ENCODE measurements at regions not wholly inside any gene's neighbourhood (a gene's known extent, or its start where the extent isn't known, plus 50 kb on each side); places are given as distances from the start of the nearest gene placed in this dataset.

GRCh38 chr13:90919153-90919552 is 428.3 kb upstream of the MIR17HG start:
- no peak for TF ChIP-seq CTCF (IDR thresholded peaks at IDR 0.05; ENCODE audit: insufficient read depth, low read length, poor library complexity, severe bottlenecking)
- TF ChIP-seq EZH2phosphoT487 (conservative IDR thresholded peaks at IDR 0.05; ENCODE audit: low read length) = no peak
- Histone ChIP-seq H3K27ac (ENCODE audit: low read depth, low read length) (no peak overlapping the region), H3K9me3 (ENCODE audit: insufficient read depth, low read length) (no peaks in the 10 kb centered on the region), H3K27me3 (ENCODE audit: low read length) (no peaks in the 10 kb centered on the region), H3K9ac (ENCODE audit: low read length) (no peak overlapping the region), H3K79me2 (ENCODE audit: insufficient read depth, low read length) (no peaks in the 10 kb centered on the region), H3K4me3 (ENCODE audit: insufficient read depth, low read length, poor library complexity, severe bottlenecking) (no peak overlapping the region), H3K36me3 (ENCODE audit: low read length) (no peaks in the 10 kb centered on the region), H3F3A (ENCODE audit: insufficient read depth) (no peaks in the 10 kb centered on the region), H4K20me1 (ENCODE audit: low read depth, low read length) (no peaks in the 10 kb centered on the region), H3K9me2 (replicated peaks; ENCODE audit: insufficient read depth, low read length) (no peaks in the 10 kb centered on the region), H3K4me2 (ENCODE audit: low read depth, low read length, poor library complexity, severe bottlenecking) (no peak overlapping the region), H2AFZ (ENCODE audit: low read depth, low read length, severe bottlenecking) (no peak overlapping the region)

GRCh38 chr13:90926459-90926858 is 421.0 kb upstream of the MIR17HG start:
- no peak overlapping the region for H3K9ac ChIP-seq (ENCODE audit: low read length)
- H3K27ac ChIP-seq (ENCODE audit: low read depth, low read length) = no peak overlapping the region
- no peaks in the 10 kb centered on the region for H4K20me1 ChIP-seq (ENCODE audit: low read depth, low read length)
- H2AFZ ChIP-seq (ENCODE audit: low read depth, low read length, severe bottlenecking) = no peak overlapping the region
- H3K9me2 ChIP-seq (replicated peaks; ENCODE audit: insufficient read depth, low read length) = no peaks in the 10 kb centered on the region
- H3F3A ChIP-seq (ENCODE audit: insufficient read depth) = no peaks in the 10 kb centered on the region
- H3K4me2 ChIP-seq (ENCODE audit: low read depth, low read length, poor library complexity, severe bottlenecking) = no peak overlapping the region
- no peaks in the 10 kb centered on the region for H3K27me3 ChIP-seq (ENCODE audit: low read length)
- no peaks in the 10 kb centered on the region for H3K9me3 ChIP-seq (ENCODE audit: insufficient read depth, low read length)
- no peaks in the 10 kb centered on the region for H3K36me3 ChIP-seq (ENCODE audit: low read length)
- no peak for TF ChIP-seq EZH2phosphoT487 (conservative IDR thresholded peaks at IDR 0.05; ENCODE audit: low read length)
- no peak for TF ChIP-seq CTCF (IDR thresholded peaks at IDR 0.05; ENCODE audit: insufficient read depth, low read length, poor library complexity, severe bottlenecking)
- H3K4me3 ChIP-seq (ENCODE audit: insufficient read depth, low read length, poor library complexity, severe bottlenecking) = no peak overlapping the region
- H3K79me2 ChIP-seq (ENCODE audit: insufficient read depth, low read length) = no peaks in the 10 kb centered on the region

GRCh38 chr13:90928109-90928508 is 419.4 kb upstream of the MIR17HG start:
- Histone ChIP-seq H2AFZ (ENCODE audit: low read depth, low read length, severe bottlenecking) (no peak overlapping the region), H3K4me3 (ENCODE audit: insufficient read depth, low read length, poor library complexity, severe bottlenecking) (no peak overlapping the region), H3F3A (ENCODE audit: insufficient read depth) (no peaks in the 10 kb centered on the region), H3K27ac (ENCODE audit: low read depth, low read length) (no peak overlapping the region), H4K20me1 (ENCODE audit: low read depth, low read length) (no peaks in the 10 kb centered on the region), H3K36me3 (ENCODE audit: low read length) (no peaks in the 10 kb centered on the region), H3K9me3 (ENCODE audit: insufficient read depth, low read length) (no peaks in the 10 kb centered on the region), H3K27me3 (ENCODE audit: low read length) (no peaks in the 10 kb centered on the region), H3K79me2 (ENCODE audit: insufficient read depth, low read length) (no peaks in the 10 kb centered on the region), H3K9ac (ENCODE audit: low read length) (no peak overlapping the region), H3K4me2 (ENCODE audit: low read depth, low read length, poor library complexity, severe bottlenecking) (no peak overlapping the region), H3K9me2 (replicated peaks; ENCODE audit: insufficient read depth, low read length) (no peaks in the 10 kb centered on the region)
- no peak for TF ChIP-seq CTCF (IDR thresholded peaks at IDR 0.05; ENCODE audit: insufficient read depth, low read length, poor library complexity, severe bottlenecking)
- TF ChIP-seq EZH2phosphoT487 (conservative IDR thresholded peaks at IDR 0.05; ENCODE audit: low read length) = no peak
